KMS-11 (cell line): ENCODE measurements at regions not wholly inside any gene's neighbourhood (a gene's known extent, or its start where the extent isn't known, plus 50 kb on each side); places are given as distances from the start of the nearest gene placed in this dataset.

Source experiments
- H2AFZ ChIP-seq: fragments of 200-600 bp; sonication (generic); 2 replicates; pipeline ENCODE4 v1.6.1; 2016; ENCODE audit warnings: antibody characterized with exemption, mixed run types, low read depth
- H3K27ac ChIP-seq: fragments of 200-600 bp; sonication (generic); 2 replicates; pipeline ENCODE4 v1.6.1; 2016; ENCODE audit warnings: mild to moderate bottlenecking, mixed run types
- H3K27me3 ChIP-seq: fragments of 200-600 bp; sonication (generic); 2 replicates; pipeline ENCODE4 v1.6.1; 2017; ENCODE audit warnings: mild to moderate bottlenecking, low read depth, mixed run types, moderate library complexity; ENCODE audit not compliant: insufficient read depth
- H3K36me3 ChIP-seq: fragments of 200-600 bp; sonication (generic); 2 replicates; pipeline ENCODE4 v1.6.1; 2017; ENCODE audit warnings: mild to moderate bottlenecking, mixed run types; ENCODE audit not compliant: insufficient read depth
- H3K4me1 ChIP-seq: fragments of 200-600 bp; sonication (generic); 2 replicates; pipeline ENCODE4 v1.6.1; 2016; ENCODE audit warnings: mild to moderate bottlenecking, low read depth, mixed run types; ENCODE audit not compliant: poor library complexity, severe bottlenecking
- H3K4me2 ChIP-seq: fragments of 200-600 bp; sonication (generic); 2 replicates; pipeline ENCODE4 v1.7.0; 2016; ENCODE audit warnings: mild to moderate bottlenecking, mixed run types
- H3K4me3 ChIP-seq: fragments of 200-600 bp; sonication (generic); IDR thresholded peaks from 2 replicates; pipeline ENCODE4 v1.6.1; 2017; ENCODE audit warnings: low read depth, low read length, mixed read lengths; ENCODE audit not compliant: insufficient read depth
- H3K79me2 ChIP-seq: fragments of 200-600 bp; sonication (generic); 2 replicates; pipeline ENCODE4 v1.6.1; 2016; ENCODE audit warnings: low read depth, mixed run types; ENCODE audit not compliant: insufficient read depth
- H3K9ac ChIP-seq: fragments of 200-600 bp; sonication (generic); 2 replicates; pipeline ENCODE4 v1.6.1; 2016; ENCODE audit warnings: mild to moderate bottlenecking, mixed run types
- H4K20me1 ChIP-seq: fragments of 200-600 bp; sonication (generic); 2 replicates; pipeline ENCODE4 v1.6.1; 2016; ENCODE audit warnings: mild to moderate bottlenecking, mixed run types; ENCODE audit not compliant: insufficient read depth
- TF ChIP-seq, protein P1 (sequence below): fragments of 200-600 bp; sonication (generic); conservative IDR thresholded peaks from 2 replicates; pipeline ENCODE4 v1.6.1; 2017; ENCODE audit warnings: low read depth, mild to moderate bottlenecking, antibody characterized with exemption, low read length, moderate library complexity, mixed read lengths

DNA sequence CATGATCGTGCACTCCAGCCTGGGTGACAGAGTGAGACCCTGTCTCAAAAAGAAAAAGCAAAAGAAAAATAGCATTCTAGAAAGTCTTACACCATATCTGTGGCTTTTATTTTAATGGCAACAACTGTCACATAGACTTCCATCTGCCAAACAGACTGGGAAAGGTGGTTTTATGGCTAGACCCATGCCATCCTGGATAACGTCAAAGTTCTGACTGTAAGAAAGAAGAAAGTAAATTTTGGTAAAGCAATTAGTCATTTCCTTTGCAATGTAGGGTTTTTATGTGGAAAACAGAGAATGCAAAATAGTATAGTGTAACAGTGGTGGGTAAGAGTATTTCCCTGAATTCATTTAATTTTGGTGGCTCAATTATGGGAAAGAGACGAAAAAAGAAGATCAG lies 75.5 kb upstream of the BARX2 start:
- Histone ChIP-seq H3K27ac (no peak overlapping the region), H3K4me3 (no peak overlapping the region), H3K4me1 (no peaks in the 10 kb centered on the region), H3K27me3 (no peaks in the 10 kb centered on the region), H2AFZ (no peak overlapping the region), H3K36me3 (no peaks in the 10 kb centered on the region), H4K20me1 (no peaks in the 10 kb centered on the region), H3K9ac (no peak overlapping the region), H3K79me2 (no peaks in the 10 kb centered on the region), H3K4me2 (no peak overlapping the region)
- TF ChIP-seq, protein P1, sequence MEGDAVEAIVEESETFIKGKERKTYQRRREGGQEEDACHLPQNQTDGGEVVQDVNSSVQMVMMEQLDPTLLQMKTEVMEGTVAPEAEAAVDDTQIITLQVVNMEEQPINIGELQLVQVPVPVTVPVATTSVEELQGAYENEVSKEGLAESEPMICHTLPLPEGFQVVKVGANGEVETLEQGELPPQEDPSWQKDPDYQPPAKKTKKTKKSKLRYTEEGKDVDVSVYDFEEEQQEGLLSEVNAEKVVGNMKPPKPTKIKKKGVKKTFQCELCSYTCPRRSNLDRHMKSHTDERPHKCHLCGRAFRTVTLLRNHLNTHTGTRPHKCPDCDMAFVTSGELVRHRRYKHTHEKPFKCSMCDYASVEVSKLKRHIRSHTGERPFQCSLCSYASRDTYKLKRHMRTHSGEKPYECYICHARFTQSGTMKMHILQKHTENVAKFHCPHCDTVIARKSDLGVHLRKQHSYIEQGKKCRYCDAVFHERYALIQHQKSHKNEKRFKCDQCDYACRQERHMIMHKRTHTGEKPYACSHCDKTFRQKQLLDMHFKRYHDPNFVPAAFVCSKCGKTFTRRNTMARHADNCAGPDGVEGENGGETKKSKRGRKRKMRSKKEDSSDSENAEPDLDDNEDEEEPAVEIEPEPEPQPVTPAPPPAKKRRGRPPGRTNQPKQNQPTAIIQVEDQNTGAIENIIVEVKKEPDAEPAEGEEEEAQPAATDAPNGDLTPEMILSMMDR = no peak

DNA sequence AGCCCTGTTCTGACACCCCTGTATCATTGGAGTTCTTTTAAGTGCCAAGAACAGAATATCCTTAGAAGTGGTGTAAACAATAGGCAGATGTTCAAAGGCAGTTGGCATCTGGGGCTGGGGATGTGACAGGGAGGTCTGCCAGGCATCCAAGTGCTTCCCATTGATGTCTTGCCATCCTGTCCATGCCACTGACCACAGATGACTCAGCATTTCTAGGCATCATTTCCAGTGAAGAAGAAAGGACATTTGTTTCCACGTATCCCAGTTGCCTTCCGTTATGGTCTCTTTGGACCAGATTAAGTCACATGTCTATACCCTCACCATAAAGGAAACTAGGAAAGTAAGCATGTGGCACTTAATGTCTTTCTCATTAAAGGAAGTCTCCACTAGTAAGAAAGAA lies 76.7 kb upstream of the BARX2 start:
- no peaks in the 10 kb centered on the region for H3K79me2 ChIP-seq
- no peaks in the 10 kb centered on the region for H3K36me3 ChIP-seq
- no peak overlapping the region for H3K4me2 ChIP-seq
- H3K4me3 ChIP-seq = no peak overlapping the region
- no peaks in the 10 kb centered on the region for H3K27me3 ChIP-seq
- H3K9ac ChIP-seq = no peak overlapping the region
- no peaks in the 10 kb centered on the region for H4K20me1 ChIP-seq
- no peak overlapping the region for H2AFZ ChIP-seq
- H3K27ac ChIP-seq = no peak overlapping the region
- TF ChIP-seq, protein P1 = no peak
- H3K4me1 ChIP-seq = no peaks in the 10 kb centered on the region

DNA sequence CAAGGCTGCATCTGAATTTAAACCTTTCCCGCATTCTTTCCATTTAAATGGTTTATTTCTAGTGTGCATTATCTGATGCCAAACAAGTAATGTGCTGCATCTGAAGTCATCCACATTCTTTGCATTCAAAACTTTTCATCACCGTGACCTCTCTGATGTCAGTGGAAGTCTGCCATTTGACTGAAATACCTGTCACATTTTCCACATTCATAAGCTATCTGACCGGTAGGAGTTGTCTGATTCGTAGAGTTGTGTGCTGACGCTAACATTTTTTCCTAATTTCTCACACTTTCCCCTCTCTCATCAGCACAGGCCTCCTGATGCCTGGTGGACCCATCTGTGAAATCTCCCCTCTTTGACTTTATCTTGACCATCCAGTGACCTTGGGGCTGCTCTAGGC lies 79.9 kb upstream of the BARX2 start:
- H2AFZ ChIP-seq = no peak overlapping the region
- H3K79me2 ChIP-seq = no peaks in the 10 kb centered on the region
- H3K9ac ChIP-seq = no peak overlapping the region
- no peak overlapping the region for H3K4me2 ChIP-seq
- H3K36me3 ChIP-seq = no peaks in the 10 kb centered on the region
- H3K4me3 ChIP-seq = no peak overlapping the region
- no peaks in the 10 kb centered on the region for H4K20me1 ChIP-seq
- TF ChIP-seq, protein P1 = no peak
- no peaks in the 10 kb centered on the region for H3K4me1 ChIP-seq
- H3K27me3 ChIP-seq = no peaks in the 10 kb centered on the region
- H3K27ac ChIP-seq = no peak overlapping the region

DNA sequence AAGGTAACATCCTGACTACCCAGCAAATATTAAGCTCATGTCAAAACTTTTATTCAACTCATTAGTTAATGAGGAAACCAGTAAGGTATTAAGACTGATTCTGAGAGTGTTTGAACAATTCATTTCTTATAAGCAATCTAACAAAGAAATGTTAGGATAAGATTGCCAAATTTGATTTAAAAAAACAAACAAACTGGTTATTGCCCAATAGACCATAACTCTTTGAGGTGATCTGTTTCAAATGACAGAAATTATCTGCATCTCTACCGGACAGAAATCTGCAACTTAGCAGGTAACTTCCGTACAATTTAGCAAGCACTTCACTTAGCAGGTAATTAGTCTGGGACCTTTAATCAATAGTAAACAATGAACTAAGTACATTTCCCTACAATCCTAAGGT lies 82.9 kb upstream of the BARX2 start:
- no peaks in the 10 kb centered on the region for H3K27me3 ChIP-seq
- H3K27ac ChIP-seq = no peak overlapping the region
- H3K79me2 ChIP-seq = no peaks in the 10 kb centered on the region
- no peak overlapping the region for H2AFZ ChIP-seq
- no peaks in the 10 kb centered on the region for H3K36me3 ChIP-seq
- TF ChIP-seq, protein P1 = no peak
- no peaks in the 10 kb centered on the region for H3K4me1 ChIP-seq
- H3K4me2 ChIP-seq = no peak overlapping the region
- no peaks in the 10 kb centered on the region for H4K20me1 ChIP-seq
- H3K9ac ChIP-seq = no peak overlapping the region
- no peak overlapping the region for H3K4me3 ChIP-seq

DNA sequence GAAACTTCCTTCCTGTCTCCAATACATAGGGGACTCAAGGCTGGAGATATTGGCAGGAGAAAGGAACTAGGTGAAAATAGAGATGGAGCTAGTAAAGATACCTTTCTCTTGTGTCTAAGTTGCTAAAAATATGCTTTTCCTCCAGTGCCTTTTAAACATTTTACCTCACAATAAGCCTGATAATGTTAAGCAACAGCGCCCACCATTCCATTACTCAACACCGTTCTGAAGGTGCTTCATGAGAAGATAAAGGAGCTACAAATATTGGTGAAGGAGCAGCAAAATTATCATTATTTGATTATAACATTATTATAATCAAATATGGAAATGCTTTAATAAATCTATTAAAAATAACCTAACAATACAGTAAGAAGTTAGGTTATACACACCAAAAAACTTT lies 83.6 kb upstream of the BARX2 start:
- H3K79me2 ChIP-seq = no peaks in the 10 kb centered on the region
- H3K9ac ChIP-seq = no peak overlapping the region
- no peak overlapping the region for H3K4me3 ChIP-seq
- H3K4me2 ChIP-seq = no peak overlapping the region
- no peaks in the 10 kb centered on the region for H3K36me3 ChIP-seq
- H2AFZ ChIP-seq = no peak overlapping the region
- H4K20me1 ChIP-seq = no peaks in the 10 kb centered on the region
- TF ChIP-seq, protein P1 = no peak
- no peak overlapping the region for H3K27ac ChIP-seq
- H3K4me1 ChIP-seq = no peaks in the 10 kb centered on the region
- H3K27me3 ChIP-seq = no peaks in the 10 kb centered on the region
